Neuronal stem cell (in vitro differentiated cells): ENCODE measurements at regions not wholly inside any gene's neighbourhood (a gene's known extent, or its start where the extent isn't known, plus 50 kb on each side); places are given as distances from the start of the nearest gene placed in this dataset.

Experiments used
- DNase-seq: peaks from one replicate; pipeline ENCODE4 v3.0.0-alpha.2; 2013; ENCODE audit warnings: low spot score
- H2AFZ ChIP-seq: one replicate; pipeline ENCODE4 v1.6.1; 2013; ENCODE audit warnings: mild to moderate bottlenecking, low read length, inconsistent platforms
- H2AK5ac ChIP-seq: 2 replicates; pipeline ENCODE4 v1.6.1; 2013; ENCODE audit warnings: low read depth, mild to moderate bottlenecking, inconsistent platforms, low read length, moderate library complexity, mixed read lengths
- H2BK120ac ChIP-seq: 2 replicates; pipeline ENCODE4 v1.6.1; 2013; ENCODE audit warnings: low read depth, mild to moderate bottlenecking, inconsistent platforms, low read length, moderate library complexity, mixed read lengths
- H2BK12ac ChIP-seq: one replicate; pipeline ENCODE4 v1.6.1; 2013; ENCODE audit warnings: low read length, inconsistent platforms
- H2BK15ac ChIP-seq: 2 replicates; pipeline ENCODE4 v1.6.1; 2013; ENCODE audit warnings: mild to moderate bottlenecking, low read length, inconsistent platforms, mixed read lengths
- H2BK5ac ChIP-seq: one replicate; pipeline ENCODE4 v1.6.1; 2013; ENCODE audit warnings: inconsistent platforms, mild to moderate bottlenecking, low read length, moderate library complexity
- H3K14ac ChIP-seq: one replicate; pipeline ENCODE4 v1.6.1; 2013; ENCODE audit warnings: low read length, inconsistent platforms
- H3K18ac ChIP-seq: 2 replicates; pipeline ENCODE4 v1.6.1; 2013; ENCODE audit warnings: low read length, inconsistent platforms
- H3K23ac ChIP-seq: 2 replicates; pipeline ENCODE4 v1.6.1; 2013; ENCODE audit warnings: low read depth, mild to moderate bottlenecking, mixed read lengths, low read length, inconsistent platforms; ENCODE audit not compliant: poor library complexity
- H3K27ac ChIP-seq: replicated peaks from 3 replicates; pipeline ENCODE4 v1.5.1; 2013; ENCODE audit warnings: low read length, inconsistent platforms
- H3K27me3 ChIP-seq, 3 experiments: 2 replicates each; pipeline ENCODE4 v1.6.1; 2013; ENCODE audit warnings: low read length in 3 of 3, mild to moderate bottlenecking in 2 of 3, inconsistent platforms in 1 of 3, low read depth in 1 of 3, mixed read lengths in 1 of 3, moderate library complexity in 1 of 3; ENCODE audit not compliant: control insufficient read depth in 3 of 3, insufficient read depth in 3 of 3
- H3K36me3 ChIP-seq, 2 donors: replicated peaks in 1 of 2; 2 replicates each; pipeline ENCODE4 v1.6.1; 2013; ENCODE audit warnings: low read length in 2 of 2; ENCODE audit not compliant: control insufficient read depth in 2 of 2, insufficient read depth in 2 of 2
- H3K4ac ChIP-seq: 2 replicates; pipeline ENCODE4 v1.6.1; 2013; ENCODE audit warnings: inconsistent platforms, mild to moderate bottlenecking, low read length, moderate library complexity
- H3K4me1 ChIP-seq, 2 donors: 1 replicate in 1 of 2; 2 replicates in 1 of 2; pipeline ENCODE4 v1.6.1; 2013; ENCODE audit warnings: low read length in 2 of 2, low read depth in 1 of 2; ENCODE audit not compliant: control insufficient read depth in 2 of 2, insufficient read depth in 1 of 2
- H3K4me2 ChIP-seq: one replicate; pipeline ENCODE4 v1.6.1; 2013; ENCODE audit warnings: mild to moderate bottlenecking, low read length, inconsistent platforms; ENCODE audit not compliant: insufficient read depth, poor library complexity, severe bottlenecking
- H3K4me3 ChIP-seq, 2 donors: 2 replicates each; pipeline ENCODE4 v1.5.1; 2013; ENCODE audit warnings: low read length in 2 of 2, mild to moderate bottlenecking in 2 of 2, inconsistent platforms in 1 of 2, moderate library complexity in 1 of 2
- H3K79me1 ChIP-seq: one replicate; pipeline ENCODE4 v1.6.1; 2013; ENCODE audit warnings: low read depth, mild to moderate bottlenecking, inconsistent platforms, low read length, moderate library complexity
- H3K9ac ChIP-seq: one replicate; pipeline ENCODE4 v1.6.1; 2013; ENCODE audit warnings: mild to moderate bottlenecking, low read depth, low read length, inconsistent platforms; ENCODE audit not compliant: poor library complexity
- H3K9me3 ChIP-seq, 2 donors: replicated peaks in 1 of 2; 2 replicates each; pipeline versions ENCODE3 to v1.6.1; 2013; ENCODE audit warnings: low read length in 2 of 2, mild to moderate bottlenecking in 2 of 2, inconsistent platforms in 1 of 2, low read depth in 1 of 2, mixed read lengths in 1 of 2, moderate library complexity in 1 of 2; ENCODE audit not compliant: control insufficient read depth in 2 of 2, insufficient read depth in 1 of 2
- H4K8ac ChIP-seq: one replicate; pipeline ENCODE4 v1.6.1; 2013; ENCODE audit warnings: low read depth, mild to moderate bottlenecking, inconsistent platforms, low read length, moderate library complexity
- H4K91ac ChIP-seq: one replicate; pipeline ENCODE4 v1.6.1; 2013; ENCODE audit warnings: low read length, low read depth, mild to moderate bottlenecking, inconsistent platforms; ENCODE audit not compliant: poor library complexity
- WGBS, 2 donors: extraction: QIAGEN DNeasy Blood & Tissue Kit; methylation state at CpG; one replicate each; pipeline ENCODE4 v1.1.7; 2013; ENCODE audit warnings: missing lambda C conversion rate in 2 of 2, mixed read lengths in 1 of 2; ENCODE audit not compliant: insufficient read length in 2 of 2, insufficient replicate concordance in 1 of 2; ENCODE audit errors: extremely low coverage in 2 of 2; 5-methylcytosine and 5-hydroxymethylcytosine counted together

DNA sequence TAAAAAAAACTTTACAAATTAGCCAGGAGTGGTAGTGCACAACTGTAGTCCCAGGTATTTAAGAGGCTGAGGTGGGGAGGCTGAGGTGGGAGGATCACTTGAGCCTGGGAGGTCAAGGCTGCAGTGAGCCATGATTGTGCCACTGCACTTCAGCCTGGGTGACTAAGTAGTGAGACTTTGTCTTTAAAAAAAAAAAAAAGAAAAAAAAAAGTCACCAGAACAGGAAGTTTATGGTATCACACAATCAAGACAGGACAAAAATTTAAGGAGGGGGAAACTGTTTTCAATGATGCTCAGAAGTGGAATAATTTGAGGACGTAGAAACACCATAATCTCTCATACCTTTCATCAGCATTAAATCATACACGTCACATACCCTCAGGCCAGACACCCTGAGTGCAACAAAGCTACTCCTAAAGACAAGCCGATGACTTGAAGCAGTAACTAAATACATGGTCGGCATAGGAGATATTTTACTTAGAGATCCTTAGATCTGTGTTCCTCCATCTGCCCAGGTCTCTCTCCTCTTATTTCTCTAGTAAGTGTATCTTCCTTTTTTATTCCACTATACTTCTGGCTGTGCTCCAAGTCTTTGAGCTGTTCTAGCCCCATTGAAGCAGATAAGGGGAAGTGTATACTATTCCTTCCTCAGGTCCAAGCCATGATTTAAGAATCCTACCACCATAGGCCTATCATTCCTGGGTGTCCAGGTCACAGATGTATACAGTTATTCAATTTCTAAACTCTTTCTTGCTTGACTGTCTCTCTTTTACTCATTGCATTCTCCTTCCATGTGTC, 91.3 kb upstream of the APC start:
- H2BK12ac ChIP-seq: no peak overlapping the region
- H3K9me3 ChIP-seq: no peaks in the 10 kb centered on the region
- H3K36me3 ChIP-seq: no peaks in the 10 kb centered on the region
- H3K27ac ChIP-seq: no peak overlapping the region
- no peak overlapping the region for H3K9ac ChIP-seq
- H3K4me2 ChIP-seq: no peak overlapping the region
- H3K23ac ChIP-seq: no peak overlapping the region
- DNase-seq: no peak
- H4K91ac ChIP-seq: no peak overlapping the region
- H2BK5ac ChIP-seq: no peak overlapping the region
- no peak overlapping the region for H2AK5ac ChIP-seq
- no peak overlapping the region for H4K8ac ChIP-seq
- H2BK120ac ChIP-seq: no peak overlapping the region
- H3K4me3 ChIP-seq: no peak overlapping the region
- H3K79me1 ChIP-seq: no peaks in the 10 kb centered on the region
- H3K4ac ChIP-seq: no peak overlapping the region
- H3K27me3 ChIP-seq: no peaks in the 10 kb centered on the region
- WGBS, 2 donors: no CpG with 5 or more reads among the region's 4 CpGs
- H2AFZ ChIP-seq: no peak overlapping the region
- H2BK15ac ChIP-seq: no peak overlapping the region
- H3K18ac ChIP-seq: no peak overlapping the region
- no peak overlapping the region for H3K14ac ChIP-seq
- peaks cover 0 to 3% of the 10 kb centered on the region in 2 donors for H3K4me1 ChIP-seq

- no peak overlapping the region for H2BK12ac ChIP-seq
- H3K9ac ChIP-seq: no peak overlapping the region
- no peak overlapping the region for H3K27ac ChIP-seq
- H2AFZ ChIP-seq: no peak overlapping the region
- H4K91ac ChIP-seq: no peak overlapping the region
- no peak overlapping the region for H2BK15ac ChIP-seq
- no CpG with 5 or more reads among the region's 1 CpG for WGBS, 2 donors
- peak overlapping the region; percentile 56 for H3K23ac ChIP-seq
- no peak overlapping the region for H3K14ac ChIP-seq
- no peak overlapping the region for H3K4ac ChIP-seq
- no peak overlapping the region for H3K4me3 ChIP-seq
- peaks cover 0 to 3% of the 10 kb centered on the region in 2 donors for H3K4me1 ChIP-seq
- no peaks in the 10 kb centered on the region for H3K9me3 ChIP-seq
- H3K79me1 ChIP-seq: no peaks in the 10 kb centered on the region
- no peak overlapping the region for H2BK120ac ChIP-seq
- no peak overlapping the region for H3K4me2 ChIP-seq
- no peak for DNase-seq
- H2AK5ac ChIP-seq: no peak overlapping the region
- H4K8ac ChIP-seq: no peak overlapping the region
- no peaks in the 10 kb centered on the region for H3K27me3 ChIP-seq
- H3K18ac ChIP-seq: peak overlapping the region; percentile 30
- H2BK5ac ChIP-seq: no peak overlapping the region
- H3K36me3 ChIP-seq: no peaks in the 10 kb centered on the region
Observed at GRCh38 chr5:112647428-112647827, 90.3 kb upstream of the APC start.

DNA sequence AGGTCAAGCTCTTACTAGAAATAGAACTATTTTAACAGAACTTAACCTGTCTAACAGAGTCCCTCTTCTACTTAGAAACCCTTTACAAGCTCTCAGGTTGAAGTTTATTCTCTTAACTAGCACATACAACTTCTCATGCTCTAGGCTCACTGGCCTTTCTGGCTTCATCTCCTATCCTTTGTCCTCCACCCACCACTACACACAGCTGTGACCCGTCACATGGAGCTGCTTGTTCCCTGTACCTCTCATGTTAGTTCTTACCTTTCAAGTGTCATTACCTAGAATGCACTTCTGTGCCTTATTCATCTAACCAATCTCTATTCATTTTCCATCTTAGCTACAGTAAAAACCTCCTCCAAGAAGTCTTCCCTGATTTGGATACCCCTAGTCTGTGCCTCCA, 89.4 kb upstream of the APC start:
- no peak overlapping the region for H4K91ac ChIP-seq
- H3K4me3 ChIP-seq: no peak overlapping the region
- H4K8ac ChIP-seq: no peak overlapping the region
- H3K27ac ChIP-seq: no peak overlapping the region
- H3K79me1 ChIP-seq: no peaks in the 10 kb centered on the region
- H2BK120ac ChIP-seq: no peak overlapping the region
- no peaks in the 10 kb centered on the region for H3K9me3 ChIP-seq
- no peak overlapping the region for H3K14ac ChIP-seq
- H3K36me3 ChIP-seq: no peaks in the 10 kb centered on the region
- H3K27me3 ChIP-seq: no peaks in the 10 kb centered on the region
- H3K4me1 ChIP-seq: peaks cover 0 to 3% of the 10 kb centered on the region in 2 donors
- H2BK12ac ChIP-seq: no peak overlapping the region
- no peak overlapping the region for H2BK5ac ChIP-seq
- H3K18ac ChIP-seq: no peak overlapping the region
- no peak overlapping the region for H2BK15ac ChIP-seq
- no peak overlapping the region for H3K23ac ChIP-seq
- H3K4ac ChIP-seq: no peak overlapping the region
- no CpG with 5 or more reads among the region's 1 CpG for WGBS, 2 donors
- no peak overlapping the region for H3K9ac ChIP-seq
- H2AK5ac ChIP-seq: no peak overlapping the region
- no peak overlapping the region for H3K4me2 ChIP-seq
- DNase-seq: no peak
- no peak overlapping the region for H2AFZ ChIP-seq

DNA sequence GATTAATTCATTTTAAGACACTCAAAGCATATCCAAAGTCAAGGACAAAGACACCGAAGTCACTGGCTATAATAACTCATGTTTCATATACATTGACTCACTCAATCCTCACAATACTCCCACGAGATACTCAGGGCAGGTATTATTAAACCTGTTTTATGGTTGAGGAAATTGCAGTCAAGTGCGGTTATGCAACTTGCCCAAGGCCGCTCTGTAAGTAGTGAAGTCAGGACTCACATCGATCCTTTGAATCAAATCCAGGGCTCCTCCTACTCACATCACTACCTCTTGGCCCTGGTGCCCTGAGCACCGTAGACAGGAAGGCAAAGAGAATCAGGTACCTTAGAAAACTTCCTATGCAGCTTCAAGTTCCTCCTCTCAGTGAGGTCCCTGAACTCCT, 87.8 kb upstream of the APC start:
- Histone ChIP-seq H4K91ac (no peak overlapping the region), H3K4me3 (no peak overlapping the region), H2BK5ac (no peak overlapping the region), H3K18ac (no peak overlapping the region), H3K23ac (no peak overlapping the region), H3K27me3 (no peaks in the 10 kb centered on the region), H3K9ac (no peak overlapping the region), H2BK120ac (no peak overlapping the region), H2AK5ac (no peak overlapping the region), H3K9me3 (no peaks in the 10 kb centered on the region), H4K8ac (no peak overlapping the region), H3K79me1 (no peaks in the 10 kb centered on the region), H3K36me3 (no peaks in the 10 kb centered on the region), H2BK15ac (no peak overlapping the region), H3K4ac (no peak overlapping the region), H2BK12ac (no peak overlapping the region), H3K4me2 (no peak overlapping the region), H2AFZ (no peak overlapping the region), H3K14ac (no peak overlapping the region), H3K4me1 (peaks cover 0 to 3% of the 10 kb centered on the region in 2 donors), H3K27ac (no peak overlapping the region)
- WGBS, 2 donors: no CpG with 5 or more reads among the region's 6 CpGs
- no peak for DNase-seq
